Progenitor cell of endocrine pancreas (in vitro differentiated cells): ENCODE measurements at regions not wholly inside any gene's neighbourhood (a gene's known extent, or its start where the extent isn't known, plus 50 kb on each side); places are given as distances from the start of the nearest gene placed in this dataset.

Experiments
- DNase-seq: peaks from one replicate; pipeline ENCODE4 v3.0.0; 2021; ENCODE audit warnings: low spot score; ENCODE audit not compliant: unreplicated experiment
- H3K27ac Mint-ChIP-seq: 2 replicates; pipeline ENCODE4 v1.8.0; 2021; ENCODE audit warnings: mild to moderate bottlenecking, moderate library complexity, mixed read lengths
- H3K27me3 Mint-ChIP-seq: 2 replicates; pipeline ENCODE4 v1.8.0; 2021; ENCODE audit warnings: mixed read lengths
- H3K36me3 Mint-ChIP-seq: 2 replicates; pipeline ENCODE4 v1.8.0; 2022; ENCODE audit warnings: mixed read lengths; ENCODE audit not compliant: insufficient read depth
- H3K4me1 Mint-ChIP-seq: 2 replicates; pipeline ENCODE4 v1.8.0; 2021; ENCODE audit warnings: low read depth, mixed read lengths
- H3K4me3 Mint-ChIP-seq: 2 replicates; pipeline ENCODE4 v1.8.0; 2021; ENCODE audit warnings: low read depth, mild to moderate bottlenecking, moderate library complexity, mixed read lengths
- H3K9me3 Mint-ChIP-seq: 2 replicates; pipeline ENCODE4 v1.8.0; 2021; ENCODE audit warnings: low read depth, mixed read lengths
- TF ChIP-seq, protein P1 (sequence below): fragments of 200-600 bp; sonication (generic); IDR thresholded peaks from one replicate; pipeline ENCODE4 v1.5.0; 2021; ENCODE audit warnings: antibody characterized with exemption, mild to moderate bottlenecking; ENCODE audit not compliant: unreplicated experiment

GRCh38 chr3:117272876-117273523, 563.4 kb downstream of the TUSC7 start:
- Mint-ChIP-seq H3K9me3 (no peaks in the 10 kb centered on the region), H3K27ac (no peak overlapping the region), H3K4me3 (no peak overlapping the region), H3K36me3 (no peaks in the 10 kb centered on the region), H3K27me3 (no peaks in the 10 kb centered on the region), H3K4me1 (peaks cover 18% of the 10 kb centered on the region)
- DNase-seq, result no peak
- TF ChIP-seq, protein P1, sequence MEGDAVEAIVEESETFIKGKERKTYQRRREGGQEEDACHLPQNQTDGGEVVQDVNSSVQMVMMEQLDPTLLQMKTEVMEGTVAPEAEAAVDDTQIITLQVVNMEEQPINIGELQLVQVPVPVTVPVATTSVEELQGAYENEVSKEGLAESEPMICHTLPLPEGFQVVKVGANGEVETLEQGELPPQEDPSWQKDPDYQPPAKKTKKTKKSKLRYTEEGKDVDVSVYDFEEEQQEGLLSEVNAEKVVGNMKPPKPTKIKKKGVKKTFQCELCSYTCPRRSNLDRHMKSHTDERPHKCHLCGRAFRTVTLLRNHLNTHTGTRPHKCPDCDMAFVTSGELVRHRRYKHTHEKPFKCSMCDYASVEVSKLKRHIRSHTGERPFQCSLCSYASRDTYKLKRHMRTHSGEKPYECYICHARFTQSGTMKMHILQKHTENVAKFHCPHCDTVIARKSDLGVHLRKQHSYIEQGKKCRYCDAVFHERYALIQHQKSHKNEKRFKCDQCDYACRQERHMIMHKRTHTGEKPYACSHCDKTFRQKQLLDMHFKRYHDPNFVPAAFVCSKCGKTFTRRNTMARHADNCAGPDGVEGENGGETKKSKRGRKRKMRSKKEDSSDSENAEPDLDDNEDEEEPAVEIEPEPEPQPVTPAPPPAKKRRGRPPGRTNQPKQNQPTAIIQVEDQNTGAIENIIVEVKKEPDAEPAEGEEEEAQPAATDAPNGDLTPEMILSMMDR, result no peak

DNA sequence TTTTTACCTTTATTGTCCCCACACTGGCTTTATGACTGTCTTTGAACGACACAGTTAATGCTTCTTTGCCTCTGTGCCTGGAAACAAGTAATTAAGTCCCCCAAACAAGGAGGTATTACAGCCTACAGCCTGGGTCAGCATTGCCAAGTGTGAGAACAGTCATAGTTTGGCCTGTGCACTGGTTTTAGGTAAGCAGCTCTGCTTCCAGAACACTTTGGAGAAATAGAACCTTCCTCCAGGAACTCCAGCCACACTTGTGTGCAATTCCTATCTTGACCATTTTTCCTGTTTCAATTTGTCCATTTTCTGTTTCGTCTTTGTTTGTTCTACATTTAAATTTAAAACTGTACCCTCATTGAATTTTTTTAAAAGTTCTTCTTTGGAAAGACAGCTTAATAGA, 568.2 kb downstream of the TUSC7 start:
- no peaks in the 10 kb centered on the region for H3K27me3 Mint-ChIP-seq
- DNase-seq, result no peak
- H3K9me3 Mint-ChIP-seq, result no peaks in the 10 kb centered on the region
- no peaks in the 10 kb centered on the region for H3K36me3 Mint-ChIP-seq
- H3K27ac Mint-ChIP-seq, result peak overlapping the region; percentile 96
- peaks cover 26% of the 10 kb centered on the region for H3K4me1 Mint-ChIP-seq
- H3K4me3 Mint-ChIP-seq, result no peak overlapping the region
- TF ChIP-seq, protein P1, result no peak

- no peaks in the 10 kb centered on the region for H3K27me3 Mint-ChIP-seq
- no peaks in the 10 kb centered on the region for H3K9me3 Mint-ChIP-seq
- peak overlapping the region; percentile 96 for H3K27ac Mint-ChIP-seq
- H3K4me3 Mint-ChIP-seq, result peak overlapping the region; percentile 32
- TF ChIP-seq, protein P1, result no peak
- peaks cover 25% of the 10 kb centered on the region for H3K4me1 Mint-ChIP-seq
- no peaks in the 10 kb centered on the region for H3K36me3 Mint-ChIP-seq
- DNase-seq, result no peak
Measured at GRCh38 chr3:117278424-117279190, 569.0 kb downstream of the TUSC7 start.

- H3K9me3 Mint-ChIP-seq, result no peaks in the 10 kb centered on the region
- no peak overlapping the region for H3K4me3 Mint-ChIP-seq
- TF ChIP-seq, protein P1, result no peak
- H3K27me3 Mint-ChIP-seq, result no peaks in the 10 kb centered on the region
- no peak overlapping the region for H3K27ac Mint-ChIP-seq
- no peaks in the 10 kb centered on the region for H3K36me3 Mint-ChIP-seq
- DNase-seq, result no peak
- H3K4me1 Mint-ChIP-seq, result peaks cover 23% of the 10 kb centered on the region
Measured at GRCh38 chr3:117281371-117281770, 571.8 kb downstream of the TUSC7 start.

GRCh38 chr3:117282566-117282965, 573.0 kb downstream of the TUSC7 start:
- H3K4me1 Mint-ChIP-seq, result peaks cover 19% of the 10 kb centered on the region
- H3K27ac Mint-ChIP-seq, result no peak overlapping the region
- no peaks in the 10 kb centered on the region for H3K9me3 Mint-ChIP-seq

More at GRCh38 chr3:117282566-117282965, 573.0 kb downstream of the TUSC7 start:
- DNase-seq, result no peak
- no peaks in the 10 kb centered on the region for H3K27me3 Mint-ChIP-seq
- H3K4me3 Mint-ChIP-seq, result no peak overlapping the region
- TF ChIP-seq, protein P1, result no peak
- no peaks in the 10 kb centered on the region for H3K36me3 Mint-ChIP-seq
